ENCODE measurements at regions not wholly inside any gene's neighbourhood (a gene's known extent, or its start where the extent isn't known, plus 50 kb on each side); places are given as distances from the start of the nearest gene placed in this dataset.

DNA sequence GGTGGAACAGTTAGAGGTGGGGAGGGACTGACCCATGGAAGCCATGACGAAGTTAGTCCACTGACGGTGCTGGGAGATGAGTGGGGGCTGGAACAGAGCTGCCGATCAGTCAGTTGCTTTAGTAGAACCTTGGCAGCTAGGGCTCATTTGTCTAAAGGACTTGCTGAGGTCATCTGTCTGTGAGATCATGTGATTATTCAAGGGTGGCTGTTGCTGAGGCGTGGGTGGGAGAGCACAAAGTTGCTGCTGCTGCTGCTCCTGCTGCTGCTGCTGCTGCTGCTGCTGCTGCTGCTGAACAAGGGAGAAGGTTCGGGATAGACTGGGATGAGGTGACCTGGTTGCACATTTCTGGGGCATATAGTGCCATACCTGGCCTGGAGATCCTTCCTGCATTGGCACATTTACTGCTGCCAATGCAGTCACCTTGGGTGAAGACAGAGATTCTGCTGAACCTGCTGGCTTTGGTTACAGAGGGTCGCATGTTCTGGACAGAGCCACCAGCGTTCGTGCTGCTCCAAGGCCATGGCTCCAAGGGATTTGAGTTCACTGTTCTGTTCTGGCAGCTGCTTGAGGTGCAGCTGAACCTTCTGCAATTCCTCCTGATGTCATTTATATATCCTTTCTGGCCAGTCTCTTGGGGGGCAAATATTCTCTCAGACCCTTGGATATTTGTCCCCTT lies 840.5 kb downstream of the HACE1 start:
- TF ChIP-seq, protein P1, sequence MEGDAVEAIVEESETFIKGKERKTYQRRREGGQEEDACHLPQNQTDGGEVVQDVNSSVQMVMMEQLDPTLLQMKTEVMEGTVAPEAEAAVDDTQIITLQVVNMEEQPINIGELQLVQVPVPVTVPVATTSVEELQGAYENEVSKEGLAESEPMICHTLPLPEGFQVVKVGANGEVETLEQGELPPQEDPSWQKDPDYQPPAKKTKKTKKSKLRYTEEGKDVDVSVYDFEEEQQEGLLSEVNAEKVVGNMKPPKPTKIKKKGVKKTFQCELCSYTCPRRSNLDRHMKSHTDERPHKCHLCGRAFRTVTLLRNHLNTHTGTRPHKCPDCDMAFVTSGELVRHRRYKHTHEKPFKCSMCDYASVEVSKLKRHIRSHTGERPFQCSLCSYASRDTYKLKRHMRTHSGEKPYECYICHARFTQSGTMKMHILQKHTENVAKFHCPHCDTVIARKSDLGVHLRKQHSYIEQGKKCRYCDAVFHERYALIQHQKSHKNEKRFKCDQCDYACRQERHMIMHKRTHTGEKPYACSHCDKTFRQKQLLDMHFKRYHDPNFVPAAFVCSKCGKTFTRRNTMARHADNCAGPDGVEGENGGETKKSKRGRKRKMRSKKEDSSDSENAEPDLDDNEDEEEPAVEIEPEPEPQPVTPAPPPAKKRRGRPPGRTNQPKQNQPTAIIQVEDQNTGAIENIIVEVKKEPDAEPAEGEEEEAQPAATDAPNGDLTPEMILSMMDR (conservative IDR thresholded peaks at IDR 0.05; ENCODE audit: low read depth, low read length): no peak
- TF ChIP-seq EZH2 (IDR thresholded peaks at IDR 0.05; ENCODE audit: low read length, unreplicated experiment): no peak

All from PC-3 (cell line).